ENCODE measurements at regions not wholly inside any gene's neighbourhood (a gene's known extent, or its start where the extent isn't known, plus 50 kb on each side); places are given as distances from the start of the nearest gene placed in this dataset.
A peak's percentile ranks its signal among the peaks of the same experiment; 100 is the strongest.

GRCh38 chr6:147868427-147869190, 360.1 kb downstream of the SAMD5 start:
- no peaks in the 10 kb centered on the region for H3K27me3 ChIP-seq (replicated peaks; ENCODE audit: control insufficient read depth, insufficient read depth, low read length)
- H3K9me3 ChIP-seq (ENCODE audit: control insufficient read depth, low read length) = no peaks in the 10 kb centered on the region
- H3K36me3 ChIP-seq (ENCODE audit: control insufficient read depth, insufficient read depth, low read length, severe bottlenecking) = no peaks in the 10 kb centered on the region
- DNase-seq (ENCODE audit: low read depth) = peak; percentile 54
- H3K9ac ChIP-seq (ENCODE audit: low read length) = no peak overlapping the region
- no peak overlapping the region for H3K4me3 ChIP-seq (ENCODE audit: low read length)
- no peaks in the 10 kb centered on the region for H3K4me1 ChIP-seq (ENCODE audit: control insufficient read depth, insufficient read depth, low read length)

DNA sequence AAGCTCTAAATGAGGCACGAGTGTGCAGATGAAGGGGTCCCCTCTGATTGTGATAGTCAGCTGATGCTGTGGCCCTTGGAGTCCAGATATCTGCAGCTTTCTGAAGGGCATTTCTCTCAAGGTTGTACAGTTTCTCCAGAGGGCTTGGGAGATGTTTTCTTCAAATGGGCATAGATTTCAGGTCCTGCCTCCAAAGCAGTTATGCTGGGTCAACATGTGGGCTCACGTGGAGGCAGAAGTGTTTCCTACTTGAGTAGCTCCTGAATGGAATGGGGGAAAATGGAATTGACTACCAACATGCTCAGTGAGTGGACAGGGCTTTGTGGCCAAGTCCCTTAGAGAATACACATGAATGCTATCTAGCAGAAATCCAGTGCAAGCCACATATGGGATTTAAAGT, 360.7 kb downstream of the SAMD5 start:
- no peaks in the 10 kb centered on the region for H3K9me3 ChIP-seq (ENCODE audit: control insufficient read depth, low read length)
- H3K4me1 ChIP-seq (ENCODE audit: control insufficient read depth, insufficient read depth, low read length) = no peaks in the 10 kb centered on the region
- DNase-seq (ENCODE audit: low read depth) = peak; percentile 11
- no peak overlapping the region for H3K9ac ChIP-seq (ENCODE audit: low read length)
- no peaks in the 10 kb centered on the region for H3K27me3 ChIP-seq (replicated peaks; ENCODE audit: control insufficient read depth, insufficient read depth, low read length)
- H3K36me3 ChIP-seq (ENCODE audit: control insufficient read depth, insufficient read depth, low read length, severe bottlenecking) = no peaks in the 10 kb centered on the region
- no peak overlapping the region for H3K4me3 ChIP-seq (ENCODE audit: low read length)

GRCh38 chr6:147869869-147870268, 361.4 kb downstream of the SAMD5 start:
- Histone ChIP-seq H3K27me3 (replicated peaks; ENCODE audit: control insufficient read depth, insufficient read depth, low read length) (no peaks in the 10 kb centered on the region), H3K9ac (ENCODE audit: low read length) (no peak overlapping the region), H3K36me3 (ENCODE audit: control insufficient read depth, insufficient read depth, low read length, severe bottlenecking) (no peaks in the 10 kb centered on the region), H3K9me3 (ENCODE audit: control insufficient read depth, low read length) (no peaks in the 10 kb centered on the region), H3K4me3 (ENCODE audit: low read length) (no peak overlapping the region), H3K4me1 (ENCODE audit: control insufficient read depth, insufficient read depth, low read length) (no peaks in the 10 kb centered on the region)
- no peak for DNase-seq (ENCODE audit: low read depth)

DNA sequence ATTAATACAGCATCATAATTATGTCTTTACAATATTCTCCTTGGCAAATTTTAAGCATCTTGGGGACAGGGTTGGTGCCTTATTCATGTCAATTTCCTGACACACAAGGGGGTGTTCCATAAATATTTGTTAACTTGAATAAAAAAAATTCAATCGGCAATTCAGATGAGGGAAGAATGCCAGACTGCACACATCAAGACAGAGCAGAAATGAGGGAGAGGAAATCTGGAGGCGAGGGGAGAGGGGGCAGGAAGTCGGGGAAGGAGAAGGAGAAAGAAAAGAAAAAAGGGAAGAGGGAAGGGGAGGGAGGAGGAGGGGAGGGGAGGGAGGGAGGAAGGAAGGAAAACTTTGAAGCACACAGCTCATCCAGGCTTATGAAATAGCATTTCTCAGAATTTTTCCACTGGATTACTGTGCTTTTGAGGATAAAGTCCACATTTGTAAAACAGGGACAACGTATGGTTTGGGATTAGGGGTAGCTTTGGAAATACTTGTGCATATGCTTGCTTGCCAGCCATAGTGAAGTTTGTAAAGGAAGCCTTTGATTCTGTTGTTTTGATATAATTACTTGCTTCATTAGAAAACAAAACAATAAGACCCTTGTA, 362.1 kb downstream of the SAMD5 start:
- peak; percentile 20 for DNase-seq (ENCODE audit: low read depth)
- Histone ChIP-seq H3K4me3 (ENCODE audit: low read length) (no peak overlapping the region), H3K27me3 (replicated peaks; ENCODE audit: control insufficient read depth, insufficient read depth, low read length) (no peaks in the 10 kb centered on the region), H3K4me1 (ENCODE audit: control insufficient read depth, insufficient read depth, low read length) (no peaks in the 10 kb centered on the region), H3K36me3 (ENCODE audit: control insufficient read depth, insufficient read depth, low read length, severe bottlenecking) (no peaks in the 10 kb centered on the region), H3K9me3 (ENCODE audit: control insufficient read depth, low read length) (no peaks in the 10 kb centered on the region), H3K9ac (ENCODE audit: low read length) (no peak overlapping the region)

GRCh38 chr6:147872002-147872401, 363.5 kb downstream of the SAMD5 start:
- no peaks in the 10 kb centered on the region for H3K4me1 ChIP-seq (ENCODE audit: control insufficient read depth, insufficient read depth, low read length)
- H3K36me3 ChIP-seq (ENCODE audit: control insufficient read depth, insufficient read depth, low read length, severe bottlenecking) = no peaks in the 10 kb centered on the region
- H3K27me3 ChIP-seq (replicated peaks; ENCODE audit: control insufficient read depth, insufficient read depth, low read length) = no peaks in the 10 kb centered on the region
- no peak for DNase-seq (ENCODE audit: low read depth)
- H3K9me3 ChIP-seq (ENCODE audit: control insufficient read depth, low read length) = no peaks in the 10 kb centered on the region
- H3K4me3 ChIP-seq (ENCODE audit: low read length) = no peak overlapping the region
- H3K9ac ChIP-seq (ENCODE audit: low read length) = no peak overlapping the region

GRCh38 chr6:147873816-147874215, 365.3 kb downstream of the SAMD5 start:
- Histone ChIP-seq H3K9ac (ENCODE audit: low read length) (no peak overlapping the region), H3K4me3 (ENCODE audit: low read length) (no peak overlapping the region), H3K4me1 (ENCODE audit: control insufficient read depth, insufficient read depth, low read length) (no peaks in the 10 kb centered on the region), H3K27me3 (replicated peaks; ENCODE audit: control insufficient read depth, insufficient read depth, low read length) (no peaks in the 10 kb centered on the region), H3K36me3 (ENCODE audit: control insufficient read depth, insufficient read depth, low read length, severe bottlenecking) (no peaks in the 10 kb centered on the region), H3K9me3 (ENCODE audit: control insufficient read depth, low read length) (no peaks in the 10 kb centered on the region)
- peak; percentile 59 for DNase-seq (ENCODE audit: low read depth)

DNA sequence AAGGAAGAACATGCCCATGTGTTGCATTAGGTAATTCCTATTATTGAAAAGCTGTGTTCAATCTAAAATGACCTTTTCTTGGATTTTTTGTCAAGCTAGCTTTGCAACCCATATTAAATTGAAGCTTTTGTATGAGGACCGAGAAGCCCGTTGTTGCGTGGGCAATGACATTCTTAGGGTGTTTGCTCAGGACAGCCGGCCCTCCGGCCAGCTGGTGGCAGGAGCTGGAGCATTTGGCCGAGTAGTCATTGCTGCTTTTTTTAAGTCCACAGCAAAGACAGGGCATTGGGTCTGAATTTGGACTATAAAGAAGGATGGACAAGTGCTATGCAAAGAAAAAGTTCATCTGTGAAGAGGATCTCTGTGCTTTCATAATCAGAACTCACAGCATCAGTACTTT, 365.8 kb downstream of the SAMD5 start:
- no peaks in the 10 kb centered on the region for H3K4me1 ChIP-seq (ENCODE audit: control insufficient read depth, insufficient read depth, low read length)
- H3K36me3 ChIP-seq (ENCODE audit: control insufficient read depth, insufficient read depth, low read length, severe bottlenecking) = no peaks in the 10 kb centered on the region
- DNase-seq (ENCODE audit: low read depth) = peak; percentile 71
- no peak overlapping the region for H3K9ac ChIP-seq (ENCODE audit: low read length)
- H3K9me3 ChIP-seq (ENCODE audit: control insufficient read depth, low read length) = no peaks in the 10 kb centered on the region
- H3K4me3 ChIP-seq (ENCODE audit: low read length) = no peak overlapping the region
- H3K27me3 ChIP-seq (replicated peaks; ENCODE audit: control insufficient read depth, insufficient read depth, low read length) = no peaks in the 10 kb centered on the region

- no peaks in the 10 kb centered on the region for H3K27me3 ChIP-seq (replicated peaks; ENCODE audit: control insufficient read depth, insufficient read depth, low read length)
- no peak overlapping the region for H3K9ac ChIP-seq (ENCODE audit: low read length)
- no peak for DNase-seq (ENCODE audit: low read depth)
- no peaks in the 10 kb centered on the region for H3K9me3 ChIP-seq (ENCODE audit: control insufficient read depth, low read length)
- no peaks in the 10 kb centered on the region for H3K4me1 ChIP-seq (ENCODE audit: control insufficient read depth, insufficient read depth, low read length)
- H3K4me3 ChIP-seq (ENCODE audit: low read length) = no peak overlapping the region
- H3K36me3 ChIP-seq (ENCODE audit: control insufficient read depth, insufficient read depth, low read length, severe bottlenecking) = no peaks in the 10 kb centered on the region
Measured at GRCh38 chr6:147879031-147879580, 370.6 kb downstream of the SAMD5 start.

GRCh38 chr6:147881432-147881831, 372.9 kb downstream of the SAMD5 start:
- H3K27me3 ChIP-seq (replicated peaks; ENCODE audit: control insufficient read depth, insufficient read depth, low read length) = no peaks in the 10 kb centered on the region
- no peak overlapping the region for H3K4me3 ChIP-seq (ENCODE audit: low read length)
- DNase-seq (ENCODE audit: low read depth) = no peak
- no peak overlapping the region for H3K9ac ChIP-seq (ENCODE audit: low read length)
- no peaks in the 10 kb centered on the region for H3K36me3 ChIP-seq (ENCODE audit: control insufficient read depth, insufficient read depth, low read length, severe bottlenecking)
- H3K9me3 ChIP-seq (ENCODE audit: control insufficient read depth, low read length) = no peaks in the 10 kb centered on the region
- H3K4me1 ChIP-seq (ENCODE audit: control insufficient read depth, insufficient read depth, low read length) = no peaks in the 10 kb centered on the region

DNA sequence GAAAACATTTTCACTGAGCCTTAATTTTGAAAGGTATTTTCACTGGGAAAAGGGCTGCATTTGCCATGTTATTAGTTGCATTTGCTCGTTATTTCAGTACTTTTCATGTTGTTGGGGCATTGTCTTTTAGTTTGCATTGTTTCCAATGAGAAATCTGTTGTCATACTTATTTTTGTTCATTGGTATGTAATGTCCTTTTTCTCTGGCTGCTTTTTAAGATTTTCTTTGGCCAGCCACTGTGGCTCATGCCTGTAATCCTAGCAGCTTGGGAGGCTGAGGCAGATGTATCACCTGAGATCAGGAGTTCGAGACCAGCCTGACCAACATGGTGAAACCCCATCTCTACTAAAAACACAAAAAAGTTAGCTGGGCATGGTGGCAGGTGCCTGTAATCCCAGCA, 379.9 kb downstream of the SAMD5 start:
- Histone ChIP-seq H3K27me3 (replicated peaks; ENCODE audit: control insufficient read depth, insufficient read depth, low read length) (no peaks in the 10 kb centered on the region), H3K9ac (ENCODE audit: low read length) (no peak overlapping the region), H3K4me1 (ENCODE audit: control insufficient read depth, insufficient read depth, low read length) (no peaks in the 10 kb centered on the region), H3K9me3 (ENCODE audit: control insufficient read depth, low read length) (peaks cover 5% of the 10 kb centered on the region), H3K36me3 (ENCODE audit: control insufficient read depth, insufficient read depth, low read length, severe bottlenecking) (no peaks in the 10 kb centered on the region), H3K4me3 (ENCODE audit: low read length) (no peak overlapping the region)
- no peak for DNase-seq (ENCODE audit: low read depth)

GRCh38 chr6:147891671-147892070, 383.2 kb downstream of the SAMD5 start:
- no peak overlapping the region for H3K4me3 ChIP-seq (ENCODE audit: low read length)
- H3K27me3 ChIP-seq (replicated peaks; ENCODE audit: control insufficient read depth, insufficient read depth, low read length) = no peaks in the 10 kb centered on the region
- no peak overlapping the region for H3K9ac ChIP-seq (ENCODE audit: low read length)
- H3K9me3 ChIP-seq (ENCODE audit: control insufficient read depth, low read length) = peaks cover 5% of the 10 kb centered on the region
- H3K36me3 ChIP-seq (ENCODE audit: control insufficient read depth, insufficient read depth, low read length, severe bottlenecking) = no peaks in the 10 kb centered on the region
- DNase-seq (ENCODE audit: low read depth) = no peak
- H3K4me1 ChIP-seq (ENCODE audit: control insufficient read depth, insufficient read depth, low read length) = no peaks in the 10 kb centered on the region
